ENCODE measurements at regions not wholly inside any gene's neighbourhood (a gene's known extent, or its start where the extent isn't known, plus 50 kb on each side); places are given as distances from the start of the nearest gene placed in this dataset.

DNA sequence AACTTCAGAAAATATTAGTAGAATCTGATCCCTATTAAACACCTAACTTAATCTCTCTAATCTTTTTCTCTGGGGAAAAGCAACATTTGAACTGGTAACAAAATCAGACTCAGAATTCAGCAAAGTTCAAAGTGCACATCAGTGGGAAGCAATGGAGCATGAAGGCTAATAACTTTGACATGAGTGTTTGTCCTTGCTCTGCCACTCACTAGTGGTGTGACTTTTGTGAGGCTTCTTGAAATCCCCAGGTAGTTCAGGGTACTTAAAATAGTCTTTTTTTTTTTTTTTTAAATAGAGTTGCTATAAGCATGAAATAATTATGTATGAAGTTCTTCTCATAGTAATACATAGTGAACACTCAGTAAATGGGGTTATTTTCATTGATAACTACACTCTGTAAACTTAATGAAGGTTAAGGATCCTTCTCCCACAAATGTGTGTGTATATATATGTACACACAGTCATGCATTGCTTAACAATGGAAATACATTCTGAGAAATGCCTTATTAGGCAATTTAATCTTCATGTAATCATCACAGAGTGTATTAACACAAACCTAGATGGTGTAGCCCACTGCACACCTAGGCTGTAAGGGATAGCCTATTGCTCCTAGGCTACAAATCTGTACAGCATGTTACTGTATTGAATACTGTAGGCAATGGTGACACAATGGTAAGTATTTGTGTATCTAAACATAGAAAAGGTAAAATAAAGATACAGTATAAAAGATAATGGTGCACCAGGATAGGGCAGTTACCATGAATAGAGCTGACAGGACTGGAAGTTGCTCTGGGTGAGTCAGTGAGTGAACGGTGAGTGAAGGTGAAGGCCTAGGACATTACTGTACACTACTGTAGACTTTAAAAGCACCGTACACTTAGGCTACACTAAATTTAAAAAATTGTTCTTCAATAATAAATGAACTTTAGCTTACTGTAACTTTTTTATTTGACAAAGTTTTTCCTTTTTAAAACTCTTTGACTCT lies 73.3 kb upstream of the HMHB1 start:
- TF ChIP-seq, protein P1, sequence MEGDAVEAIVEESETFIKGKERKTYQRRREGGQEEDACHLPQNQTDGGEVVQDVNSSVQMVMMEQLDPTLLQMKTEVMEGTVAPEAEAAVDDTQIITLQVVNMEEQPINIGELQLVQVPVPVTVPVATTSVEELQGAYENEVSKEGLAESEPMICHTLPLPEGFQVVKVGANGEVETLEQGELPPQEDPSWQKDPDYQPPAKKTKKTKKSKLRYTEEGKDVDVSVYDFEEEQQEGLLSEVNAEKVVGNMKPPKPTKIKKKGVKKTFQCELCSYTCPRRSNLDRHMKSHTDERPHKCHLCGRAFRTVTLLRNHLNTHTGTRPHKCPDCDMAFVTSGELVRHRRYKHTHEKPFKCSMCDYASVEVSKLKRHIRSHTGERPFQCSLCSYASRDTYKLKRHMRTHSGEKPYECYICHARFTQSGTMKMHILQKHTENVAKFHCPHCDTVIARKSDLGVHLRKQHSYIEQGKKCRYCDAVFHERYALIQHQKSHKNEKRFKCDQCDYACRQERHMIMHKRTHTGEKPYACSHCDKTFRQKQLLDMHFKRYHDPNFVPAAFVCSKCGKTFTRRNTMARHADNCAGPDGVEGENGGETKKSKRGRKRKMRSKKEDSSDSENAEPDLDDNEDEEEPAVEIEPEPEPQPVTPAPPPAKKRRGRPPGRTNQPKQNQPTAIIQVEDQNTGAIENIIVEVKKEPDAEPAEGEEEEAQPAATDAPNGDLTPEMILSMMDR (IDR thresholded peaks at IDR 0.05; ENCODE audit: insufficient read depth, low read length, poor library complexity, severe bottlenecking) = no peak
- no peaks in the 10 kb centered on the region for H3K36me3 ChIP-seq (ENCODE audit: control insufficient read depth, insufficient read depth, low read length)
- H3K4me3 ChIP-seq (replicated peaks; ENCODE audit: low read depth, low read length) = no peak overlapping the region
- H3K27me3 ChIP-seq (replicated peaks; ENCODE audit: control insufficient read depth, insufficient read depth, low read length) = no peaks in the 10 kb centered on the region
- DNase-seq (ENCODE audit: extremely low read depth, insufficient read length) = no peak

DNA sequence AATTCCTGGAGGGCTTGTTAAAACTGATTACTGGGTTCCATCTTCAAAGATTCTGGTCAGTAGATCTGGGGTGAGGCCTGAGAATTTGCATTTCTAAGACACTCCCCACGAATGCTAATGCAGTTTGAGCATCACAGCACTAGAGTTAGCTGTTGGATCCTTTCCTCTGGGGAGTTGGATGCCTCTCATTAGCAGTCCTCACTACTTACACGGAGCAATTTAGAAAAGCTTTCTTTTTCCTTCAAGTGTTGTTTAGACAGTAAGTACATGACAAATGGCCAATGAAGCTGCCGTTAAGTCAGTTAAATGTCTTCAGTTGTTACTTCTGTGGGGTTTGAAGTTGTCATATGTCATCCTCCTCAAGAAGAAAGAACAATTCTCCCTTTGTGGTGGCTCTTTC lies 74.9 kb upstream of the HMHB1 start:
- TF ChIP-seq, protein P1 (IDR thresholded peaks at IDR 0.05; ENCODE audit: insufficient read depth, low read length, poor library complexity, severe bottlenecking) = no peak
- Histone ChIP-seq H3K36me3 (ENCODE audit: control insufficient read depth, insufficient read depth, low read length) (no peaks in the 10 kb centered on the region), H3K4me3 (replicated peaks; ENCODE audit: low read depth, low read length) (no peak overlapping the region), H3K27me3 (replicated peaks; ENCODE audit: control insufficient read depth, insufficient read depth, low read length) (no peaks in the 10 kb centered on the region)
- no peak for DNase-seq (ENCODE audit: extremely low read depth, insufficient read length)

DNA sequence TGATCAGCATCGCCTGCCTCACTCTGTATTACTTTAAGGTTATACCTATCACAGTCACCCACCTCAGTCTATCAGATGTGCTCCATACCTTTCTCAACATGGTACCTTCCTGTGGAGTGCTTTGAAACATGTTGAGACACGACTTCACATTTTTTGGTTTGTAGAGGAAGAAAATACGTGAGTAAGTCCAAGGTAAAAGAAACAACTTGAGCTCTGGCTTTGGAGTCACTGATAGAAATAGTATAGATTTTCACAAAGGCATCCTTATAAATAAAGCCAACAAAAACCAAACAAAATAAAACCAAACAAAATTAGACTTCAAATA lies 77.5 kb upstream of the HMHB1 start:
- DNase-seq (ENCODE audit: extremely low read depth, insufficient read length) = no peak
- TF ChIP-seq, protein P1 (IDR thresholded peaks at IDR 0.05; ENCODE audit: insufficient read depth, low read length, poor library complexity, severe bottlenecking) = no peak
- Histone ChIP-seq H3K27me3 (replicated peaks; ENCODE audit: control insufficient read depth, insufficient read depth, low read length) (no peaks in the 10 kb centered on the region), H3K36me3 (ENCODE audit: control insufficient read depth, insufficient read depth, low read length) (no peaks in the 10 kb centered on the region), H3K4me3 (replicated peaks; ENCODE audit: low read depth, low read length) (no peak overlapping the region)

DNA sequence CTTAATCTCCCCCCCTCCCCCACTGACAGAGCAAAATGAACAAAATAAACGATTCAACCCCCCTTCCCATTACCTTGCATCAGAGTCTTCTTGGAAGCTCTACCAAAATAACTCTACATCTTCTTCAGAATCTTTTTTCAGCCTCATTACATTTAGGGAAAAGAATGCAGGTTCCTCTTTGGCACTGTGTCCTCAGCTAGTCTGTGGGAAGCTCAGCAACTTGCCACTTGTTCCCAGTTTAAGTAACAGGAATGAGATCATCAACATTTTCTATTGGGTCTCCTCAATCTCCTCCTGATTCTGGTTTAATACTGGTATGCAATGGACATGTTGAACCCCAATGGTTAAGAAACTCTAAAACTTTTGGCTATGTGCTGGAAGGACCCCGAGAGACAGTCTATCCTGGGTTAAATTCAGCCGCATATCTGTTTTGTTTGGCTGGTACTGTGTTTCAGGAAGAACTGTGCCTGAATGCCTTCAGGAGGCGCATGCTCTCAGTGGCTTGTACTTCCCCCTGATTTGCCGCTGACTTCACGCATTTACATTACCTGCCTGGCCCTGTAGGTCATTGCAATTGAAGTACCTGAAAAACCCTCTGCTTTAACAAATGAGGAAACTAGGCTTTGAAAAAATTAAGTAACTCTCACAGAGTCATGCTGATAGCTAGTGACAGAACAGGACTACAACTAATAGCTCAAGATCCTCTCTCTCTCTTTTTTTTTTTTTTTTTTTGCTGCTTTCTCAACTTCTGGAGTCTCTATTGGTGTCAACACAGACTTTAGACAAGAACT lies 78.1 kb upstream of the HMHB1 start:
- TF ChIP-seq, protein P1 (IDR thresholded peaks at IDR 0.05; ENCODE audit: insufficient read depth, low read length, poor library complexity, severe bottlenecking) = no peak
- DNase-seq (ENCODE audit: extremely low read depth, insufficient read length) = no peak
- Histone ChIP-seq H3K27me3 (replicated peaks; ENCODE audit: control insufficient read depth, insufficient read depth, low read length) (no peaks in the 10 kb centered on the region), H3K4me3 (replicated peaks; ENCODE audit: low read depth, low read length) (no peak overlapping the region), H3K36me3 (ENCODE audit: control insufficient read depth, insufficient read depth, low read length) (no peaks in the 10 kb centered on the region)

DNA sequence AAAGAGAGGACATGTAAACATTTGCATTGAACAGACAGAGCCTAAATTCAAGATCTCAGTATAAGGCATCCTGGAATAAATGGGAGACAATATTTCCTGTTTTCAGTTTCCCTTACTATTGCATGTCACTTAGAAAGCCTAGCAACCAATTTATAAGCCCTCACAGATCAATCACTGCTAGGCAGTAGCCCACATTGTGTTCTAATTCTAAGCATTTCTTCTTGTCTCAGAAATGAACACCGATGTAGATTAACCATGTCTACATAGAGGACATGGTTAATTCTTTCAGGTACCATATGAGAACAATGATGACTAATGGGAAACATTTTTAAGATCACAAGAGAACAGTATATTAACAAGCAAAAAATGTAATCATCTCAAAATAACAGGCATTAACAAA lies 79.6 kb upstream of the HMHB1 start:
- DNase-seq (ENCODE audit: extremely low read depth, insufficient read length) = no peak
- Histone ChIP-seq H3K4me3 (replicated peaks; ENCODE audit: low read depth, low read length) (no peak overlapping the region), H3K36me3 (ENCODE audit: control insufficient read depth, insufficient read depth, low read length) (no peaks in the 10 kb centered on the region), H3K27me3 (replicated peaks; ENCODE audit: control insufficient read depth, insufficient read depth, low read length) (no peaks in the 10 kb centered on the region)
- TF ChIP-seq, protein P1 (IDR thresholded peaks at IDR 0.05; ENCODE audit: insufficient read depth, low read length, poor library complexity, severe bottlenecking) = no peak
